Mucosa of rectum (tissue), 2 donors: ENCODE measurements at regions not wholly inside any gene's neighbourhood (a gene's known extent, or its start where the extent isn't known, plus 50 kb on each side); places are given as distances from the start of the nearest gene placed in this dataset.
"Not testable (repeated sequence)": the region's sequence is repeated elsewhere in the genome, so short reads cannot be mapped to it uniquely, and the experiment has no call there.

Experiments used
- H3K27ac ChIP-seq, 2 donors: one replicate each; pipeline ENCODE4 v1.7.0; 2013; ENCODE audit warnings: inconsistent platforms in 2 of 2, low read depth in 2 of 2, low read length in 2 of 2
- H3K27me3 ChIP-seq, 2 donors: one replicate each; pipeline ENCODE4 v1.7.0; 2013; ENCODE audit warnings: low read length in 2 of 2; ENCODE audit not compliant: control insufficient read depth in 2 of 2, insufficient read depth in 2 of 2
- H3K36me3 ChIP-seq, 2 donors: one replicate each; pipeline ENCODE4 v1.7.0; 2013; ENCODE audit warnings: low read length in 2 of 2; ENCODE audit not compliant: control insufficient read depth in 2 of 2, insufficient read depth in 2 of 2
- H3K4me1 ChIP-seq, 2 donors: one replicate each; pipeline ENCODE4 v1.7.0; 2013; ENCODE audit warnings: low read length in 2 of 2, mild to moderate bottlenecking in 1 of 2; ENCODE audit not compliant: control insufficient read depth in 2 of 2, insufficient read depth in 2 of 2
- H3K4me3 ChIP-seq, 2 donors: one replicate each; pipeline ENCODE4 v1.7.0; 2013; ENCODE audit warnings: low read length in 2 of 2
- H3K9ac ChIP-seq, 2 donors: one replicate each; pipeline ENCODE4 v1.7.0; 2013; ENCODE audit warnings: low read length in 2 of 2, low read depth in 1 of 2, mild to moderate bottlenecking in 1 of 2
- H3K9me3 ChIP-seq, 2 donors: one replicate each; pipeline ENCODE4 v1.7.0; 2013; ENCODE audit warnings: low read length in 2 of 2; ENCODE audit not compliant: control insufficient read depth in 2 of 2
- donor health status: healthy.
- donor health status: Normal muscosa, but diverticular disease.

DNA sequence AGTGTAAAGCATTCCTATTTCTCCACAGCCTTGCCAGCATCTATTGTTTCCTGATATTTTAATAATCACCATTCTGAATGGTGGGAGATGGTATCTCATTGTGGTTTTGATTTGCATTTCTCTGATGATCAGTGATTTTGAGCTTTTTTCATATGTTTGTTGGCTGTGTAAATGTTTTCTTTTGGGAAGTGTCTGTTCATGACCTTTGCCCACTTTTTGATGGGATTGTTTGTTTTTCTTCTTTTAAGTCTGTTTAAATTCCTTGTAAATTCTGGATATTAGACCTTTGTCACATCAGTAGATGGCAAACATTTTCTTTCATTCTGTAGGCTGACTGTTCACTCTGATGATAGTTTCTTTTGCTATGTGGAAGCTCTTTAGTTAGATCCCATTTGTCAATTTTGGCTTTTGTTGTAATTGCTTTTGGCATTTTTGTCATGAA, 461.5 kb upstream of the GCFC2 start:
- not testable (repeated sequence) for H3K27me3 ChIP-seq, H3K27ac ChIP-seq, H3K9ac ChIP-seq

DNA sequence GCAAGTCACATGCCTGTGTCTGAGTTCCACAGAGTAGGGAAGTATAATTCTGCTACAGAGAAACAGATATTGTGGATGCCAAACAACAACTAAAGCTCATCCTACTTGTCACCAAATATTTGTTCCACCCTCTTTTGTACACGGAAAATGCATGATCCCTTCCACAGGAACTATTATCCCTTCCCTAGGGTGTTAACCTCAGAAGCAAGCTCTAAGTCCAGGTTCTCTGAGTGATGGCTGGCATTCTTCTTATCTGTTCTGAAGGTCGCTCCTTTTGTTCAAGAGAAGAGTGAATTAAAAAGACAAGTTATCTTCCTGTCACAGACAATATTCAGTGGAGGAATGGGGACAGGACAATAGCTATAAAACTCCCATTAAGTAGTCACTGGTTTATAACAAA, 460.1 kb upstream of the GCFC2 start:
- Histone ChIP-seq H3K9me3 (no peaks in the 10 kb centered on the region), H3K4me1 (no peaks in the 10 kb centered on the region), H3K9ac (no peak overlapping the region), H3K4me3 (no peak overlapping the region), H3K36me3 (no peaks in the 10 kb centered on the region), H3K27ac (no peak overlapping the region), H3K27me3 (no peaks in the 10 kb centered on the region)

More for the DNA sequence above, 461.5 kb upstream of the GCFC2 start:
- not testable (repeated sequence) for H3K4me1 ChIP-seq, H3K9me3 ChIP-seq, H3K4me3 ChIP-seq, H3K36me3 ChIP-seq

DNA sequence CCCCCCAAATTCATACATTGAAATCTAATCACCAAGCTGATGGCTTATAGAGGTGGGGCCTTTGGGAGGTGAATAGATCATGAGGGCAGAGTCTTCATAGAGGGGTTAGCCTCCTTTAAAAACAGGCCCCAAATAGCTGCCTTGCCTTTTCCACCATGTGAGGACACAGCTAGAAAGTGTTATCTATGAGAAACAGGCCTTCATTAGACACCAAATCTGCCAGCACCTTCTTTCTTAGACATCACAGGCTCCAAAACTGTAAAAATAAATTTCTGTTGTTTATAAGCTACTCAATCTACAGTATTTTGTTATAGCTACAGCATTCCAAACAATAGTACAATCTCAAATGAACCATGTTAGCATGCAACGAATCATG, 459.3 kb upstream of the GCFC2 start:
- H3K9ac ChIP-seq = no peak overlapping the region
- no peak overlapping the region for H3K4me3 ChIP-seq
- H3K36me3 ChIP-seq = no peaks in the 10 kb centered on the region
- H3K27ac ChIP-seq = no peak overlapping the region
- no peaks in the 10 kb centered on the region for H3K4me1 ChIP-seq
- H3K27me3 ChIP-seq = no peaks in the 10 kb centered on the region
- no peaks in the 10 kb centered on the region for H3K9me3 ChIP-seq

DNA sequence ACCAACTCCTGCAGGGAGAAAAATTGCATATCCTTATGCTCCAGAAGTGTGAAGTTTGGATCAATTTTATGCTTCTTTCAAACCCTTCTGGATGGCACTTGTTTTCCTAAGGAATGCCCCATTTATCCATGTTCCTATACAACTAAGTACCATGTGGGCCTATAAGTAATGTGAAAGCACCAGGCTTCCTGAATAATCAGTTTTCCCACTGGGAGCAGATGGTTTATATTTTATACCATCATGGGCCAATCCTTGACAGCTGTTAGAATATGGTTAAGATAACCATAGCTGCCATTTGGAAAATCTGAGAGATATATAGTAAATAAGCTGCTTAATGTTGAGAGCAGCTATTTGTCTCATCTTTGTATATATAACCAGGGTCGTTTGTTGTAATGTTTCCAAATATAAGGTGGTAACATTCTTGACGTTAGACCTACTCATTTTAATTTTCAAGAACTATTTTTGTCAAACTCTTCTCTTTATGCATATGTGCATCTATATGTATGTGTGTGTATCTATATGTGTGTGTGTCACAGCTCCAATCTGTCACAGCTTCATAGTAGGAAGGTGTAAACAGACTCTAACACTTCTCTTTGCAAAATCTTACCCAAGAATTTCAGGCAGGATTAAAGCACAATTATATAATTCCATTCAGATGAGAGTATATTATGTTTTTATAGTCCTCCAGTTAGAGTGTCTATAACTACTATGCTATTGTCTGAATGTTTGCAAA, 458.7 kb upstream of the GCFC2 start:
- no peaks in the 10 kb centered on the region for H3K9me3 ChIP-seq
- no peaks in the 10 kb centered on the region for H3K27me3 ChIP-seq
- H3K9ac ChIP-seq = no peak overlapping the region
- H3K27ac ChIP-seq = no peak overlapping the region
- no peaks in the 10 kb centered on the region for H3K36me3 ChIP-seq
- H3K4me3 ChIP-seq = no peak overlapping the region
- no peaks in the 10 kb centered on the region for H3K4me1 ChIP-seq

DNA sequence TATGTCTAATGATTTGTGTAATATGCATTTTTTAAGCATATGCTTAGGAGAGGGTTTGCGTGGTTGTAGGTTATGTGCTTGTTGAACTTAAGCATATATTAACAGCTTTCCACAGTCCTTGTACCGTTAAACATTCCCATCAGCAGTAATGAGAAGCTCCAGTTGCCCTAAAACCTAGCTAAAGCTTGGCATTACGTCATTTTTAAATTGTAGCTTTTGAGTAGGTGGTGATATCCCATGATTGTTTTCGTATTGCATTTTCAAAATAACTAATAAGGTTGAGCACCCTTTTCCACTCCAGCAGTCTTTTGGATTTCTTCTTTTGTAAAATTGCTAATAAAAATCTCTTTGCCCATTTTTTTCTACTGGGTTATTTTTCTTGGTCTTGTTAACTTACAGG, 453.1 kb upstream of the GCFC2 start:
- Histone ChIP-seq H3K36me3 (no peaks in the 10 kb centered on the region), H3K9me3 (no peaks in the 10 kb centered on the region), H3K4me1 (no peaks in the 10 kb centered on the region), H3K4me3 (no peak overlapping the region), H3K9ac (no peak overlapping the region), H3K27me3 (no peaks in the 10 kb centered on the region), H3K27ac (no peak overlapping the region)

DNA sequence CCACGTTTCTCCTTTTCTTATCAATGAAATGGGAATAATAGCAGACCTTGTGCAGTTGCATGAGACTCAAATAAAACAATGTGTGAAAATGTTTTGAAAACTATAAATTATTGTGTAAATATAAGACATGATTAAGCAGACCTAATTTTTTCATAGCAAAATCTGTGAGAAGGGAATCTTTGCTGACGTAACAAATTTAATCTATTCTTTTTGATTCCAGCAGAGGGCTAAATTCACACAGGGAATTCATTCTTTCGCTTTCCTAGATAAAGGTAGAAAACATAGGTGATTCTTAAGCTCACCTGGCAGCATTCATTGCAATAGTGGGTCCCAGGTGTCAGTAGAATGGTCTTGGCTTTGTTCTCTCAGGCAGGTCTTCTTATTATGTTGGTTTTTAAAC, 450.0 kb upstream of the GCFC2 start:
- Histone ChIP-seq H3K27ac (no peak overlapping the region), H3K4me1 (no peaks in the 10 kb centered on the region), H3K9me3 (no peaks in the 10 kb centered on the region), H3K27me3 (no peaks in the 10 kb centered on the region), H3K9ac (no peak overlapping the region), H3K4me3 (no peak overlapping the region), H3K36me3 (no peaks in the 10 kb centered on the region)

DNA sequence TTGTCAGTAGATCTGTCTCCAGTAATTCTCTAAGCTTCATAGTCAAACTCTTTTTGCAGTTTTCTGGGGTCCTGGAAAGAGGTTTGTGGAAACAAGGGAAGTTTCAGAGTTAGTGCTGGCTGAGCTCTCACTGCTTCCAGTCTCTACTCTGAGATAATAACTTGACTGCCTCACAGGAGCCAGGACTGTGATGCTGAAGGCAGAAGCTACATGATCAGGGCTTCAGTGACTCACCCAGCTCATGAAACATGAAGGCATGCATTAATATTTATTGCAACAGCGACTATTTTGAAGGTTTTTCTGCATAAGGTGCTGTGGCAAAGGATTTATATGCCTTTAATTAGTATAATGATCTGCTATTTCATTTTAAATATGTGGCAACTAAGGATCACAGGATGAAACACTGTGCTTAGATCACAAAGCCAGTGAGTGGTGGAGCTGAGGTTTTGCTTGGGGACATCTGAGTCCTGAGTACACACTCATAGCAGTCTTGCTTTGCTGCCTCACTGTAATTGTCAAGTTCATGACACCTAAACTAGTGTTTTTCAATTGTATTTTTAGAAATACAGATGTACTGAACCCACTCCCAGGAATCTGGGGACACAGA, 448.4 kb upstream of the GCFC2 start:
- Histone ChIP-seq H3K27ac (no peak overlapping the region), H3K9ac (no peak overlapping the region), H3K9me3 (no peaks in the 10 kb centered on the region), H3K36me3 (no peaks in the 10 kb centered on the region), H3K27me3 (no peaks in the 10 kb centered on the region), H3K4me1 (no peaks in the 10 kb centered on the region), H3K4me3 (no peak overlapping the region)

DNA sequence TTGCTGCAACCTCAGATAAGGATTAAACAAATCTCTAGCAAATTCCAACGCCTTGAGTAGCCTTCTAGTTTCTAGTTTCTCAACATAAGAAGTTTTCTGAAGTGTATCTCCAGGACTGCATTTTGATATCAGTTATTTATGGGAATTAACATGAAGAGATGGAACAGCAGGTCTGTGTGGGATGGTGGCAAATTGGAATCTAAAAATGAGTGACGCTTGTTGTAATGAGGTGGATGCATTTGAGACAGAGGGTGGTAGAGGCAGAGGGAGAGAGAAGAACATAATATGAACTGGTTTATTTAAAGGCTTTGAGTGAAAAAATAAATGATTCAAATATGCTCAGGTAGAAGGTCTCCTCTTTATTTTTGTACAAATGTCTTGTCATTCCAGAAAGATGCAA, 446.8 kb upstream of the GCFC2 start:
- Histone ChIP-seq H3K4me1 (no peaks in the 10 kb centered on the region), H3K9me3 (no peaks in the 10 kb centered on the region), H3K4me3 (no peak overlapping the region), H3K27me3 (no peaks in the 10 kb centered on the region), H3K9ac (no peak overlapping the region), H3K36me3 (no peaks in the 10 kb centered on the region), H3K27ac (no peak overlapping the region)

DNA sequence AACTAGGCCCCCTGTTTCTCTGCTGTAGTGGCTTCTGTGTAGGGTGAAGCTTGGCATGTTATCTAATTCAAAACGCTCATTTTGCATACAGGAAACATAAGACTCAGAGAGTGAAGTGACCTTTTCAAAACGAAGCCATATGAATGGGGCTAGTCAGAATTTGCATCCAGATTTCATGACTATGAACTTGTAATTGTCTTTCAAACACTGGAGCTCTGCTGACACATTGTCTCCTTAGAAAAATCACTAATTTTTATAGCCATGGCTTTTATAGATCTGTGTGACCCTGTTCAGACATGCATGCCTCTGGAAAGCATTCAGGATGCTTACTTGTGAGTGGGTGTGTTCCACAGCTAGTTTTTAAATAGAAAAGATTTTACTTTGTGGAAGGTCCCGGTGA, 444.3 kb upstream of the GCFC2 start:
- H3K9me3 ChIP-seq = no peaks in the 10 kb centered on the region
- H3K27ac ChIP-seq = no peak overlapping the region
- H3K4me3 ChIP-seq = no peak overlapping the region
- H3K36me3 ChIP-seq = no peaks in the 10 kb centered on the region
- H3K27me3 ChIP-seq = no peaks in the 10 kb centered on the region
- H3K9ac ChIP-seq = no peak overlapping the region
- no peaks in the 10 kb centered on the region for H3K4me1 ChIP-seq

DNA sequence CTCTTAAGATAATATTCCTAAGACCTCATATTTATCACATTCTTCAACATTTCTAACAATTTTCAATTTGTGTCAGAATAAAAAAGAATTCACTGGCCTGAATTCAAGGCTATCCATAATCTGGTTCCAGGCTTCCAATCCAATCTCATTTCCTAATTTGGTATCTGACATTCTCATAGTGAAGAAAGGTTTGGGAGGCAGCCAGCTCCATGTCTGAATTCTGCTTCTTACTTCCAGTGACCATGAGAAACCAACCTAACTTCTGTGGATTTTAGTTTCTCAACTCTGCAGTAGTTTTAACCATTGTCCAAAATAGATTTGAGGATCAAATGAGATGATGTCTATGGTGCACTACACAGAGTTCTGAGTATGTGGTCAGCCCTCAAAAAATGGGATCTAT, 439.1 kb upstream of the GCFC2 start:
- H3K36me3 ChIP-seq = no peaks in the 10 kb centered on the region
- no peak overlapping the region for H3K4me3 ChIP-seq
- H3K9me3 ChIP-seq = no peaks in the 10 kb centered on the region
- H3K27me3 ChIP-seq = no peaks in the 10 kb centered on the region
- H3K4me1 ChIP-seq = no peaks in the 10 kb centered on the region
- H3K27ac ChIP-seq = no peak overlapping the region
- H3K9ac ChIP-seq = no peak overlapping the region
